Immature natural killer cell (primary cell): ENCODE measurements at regions not wholly inside any gene's neighbourhood (a gene's known extent, or its start where the extent isn't known, plus 50 kb on each side); places are given as distances from the start of the nearest gene placed in this dataset.

Source experiments
- DNase-seq, 3 donors: peaks; one replicate each; pipeline ENCODE4 v3.0.0; 2022; ENCODE audit warnings: mixed read lengths in 1 of 3
- H3K27ac Mint-ChIP-seq, 6 donors: one replicate each; pipeline ENCODE4 v1.8.0; 2020; ENCODE audit warnings: mixed read lengths in 6 of 6, mild to moderate bottlenecking in 5 of 6, inconsistent platforms in 4 of 6, moderate library complexity in 3 of 6
- H3K27me3 Mint-ChIP-seq, 3 donors: one replicate each; pipeline ENCODE4 v1.8.0; 2020 to 2021; ENCODE audit warnings: low read depth in 3 of 3, mild to moderate bottlenecking in 3 of 3, mixed read lengths in 3 of 3, moderate library complexity in 3 of 3, inconsistent platforms in 1 of 3
- H3K36me3 Mint-ChIP-seq, 3 donors: one replicate each; pipeline ENCODE4 v1.8.0; 2020; ENCODE audit warnings: mixed read lengths in 3 of 3, inconsistent platforms in 2 of 3, mild to moderate bottlenecking in 2 of 3
- H3K4me1 Mint-ChIP-seq, 2 donors: one replicate each; pipeline ENCODE4 v1.8.0; 2020; ENCODE audit warnings: inconsistent platforms in 2 of 2, mild to moderate bottlenecking in 2 of 2, mixed read lengths in 2 of 2, moderate library complexity in 1 of 2
- H3K4me3 Mint-ChIP-seq, 5 donors: one replicate each; pipeline ENCODE4 v1.8.0; 2020; ENCODE audit warnings: mild to moderate bottlenecking in 5 of 5, mixed read lengths in 5 of 5, inconsistent platforms in 3 of 5, moderate library complexity in 3 of 5
- H3K9me3 Mint-ChIP-seq, 6 donors: one replicate each; pipeline ENCODE4 v1.8.0; 2020; ENCODE audit warnings: mild to moderate bottlenecking in 6 of 6, mixed read lengths in 6 of 6, inconsistent platforms in 4 of 6, moderate library complexity in 3 of 6

GRCh38 chr15:70437089-70437488, 326.3 kb downstream of the UACA start:
- no peaks in the 10 kb centered on the region for H3K36me3 Mint-ChIP-seq
- H3K4me1 Mint-ChIP-seq: no peaks in the 10 kb centered on the region
- no peak for DNase-seq
- no peak overlapping the region for H3K4me3 Mint-ChIP-seq
- peaks cover 2 to 10% (median 5%) of the 10 kb centered on the region in 3 donors for H3K27me3 Mint-ChIP-seq
- no peak overlapping the region for H3K27ac Mint-ChIP-seq
- H3K9me3 Mint-ChIP-seq: no peaks in the 10 kb centered on the region

- H3K4me3 Mint-ChIP-seq: no peak overlapping the region
- H3K36me3 Mint-ChIP-seq: no peaks in the 10 kb centered on the region
- H3K4me1 Mint-ChIP-seq: no peaks in the 10 kb centered on the region
- DNase-seq: no peak
- no peak overlapping the region for H3K27ac Mint-ChIP-seq
- H3K27me3 Mint-ChIP-seq: peaks cover 2 to 6% (median 5%) of the 10 kb centered on the region in 3 donors
- H3K9me3 Mint-ChIP-seq: no peaks in the 10 kb centered on the region
These were observed 326.9 kb downstream of the UACA start for GRCh38 chr15:70436428-70436827.

- Mint-ChIP-seq H3K9me3 (no peaks in the 10 kb centered on the region), H3K27me3 (peaks cover 2 to 4% (median 2%) of the 10 kb centered on the region in 3 donors), H3K4me1 (no peaks in the 10 kb centered on the region), H3K27ac (no peak overlapping the region), H3K36me3 (no peaks in the 10 kb centered on the region), H3K4me3 (no peak overlapping the region)
- DNase-seq: no peak
These were observed 327.5 kb downstream of the UACA start for GRCh38 chr15:70435872-70436271.

- H3K27me3 Mint-ChIP-seq: peaks cover 2 to 3% (median 2%) of the 10 kb centered on the region in 3 donors
- H3K4me1 Mint-ChIP-seq: no peaks in the 10 kb centered on the region
- H3K27ac Mint-ChIP-seq: no peak overlapping the region
- no peaks in the 10 kb centered on the region for H3K36me3 Mint-ChIP-seq
- no peak overlapping the region for H3K4me3 Mint-ChIP-seq
- H3K9me3 Mint-ChIP-seq: no peaks in the 10 kb centered on the region
- no peak for DNase-seq
These were observed 328.0 kb downstream of the UACA start for GRCh38 chr15:70435369-70435768.

GRCh38 chr15:70433586-70434324, 329.6 kb downstream of the UACA start:
- H3K9me3 Mint-ChIP-seq: peaks cover 0 to 7% (median 0%) of the 10 kb centered on the region in 6 donors
- DNase-seq: no peak
- no peaks in the 10 kb centered on the region for H3K4me1 Mint-ChIP-seq
- no peak overlapping the region for H3K27ac Mint-ChIP-seq
- no peaks in the 10 kb centered on the region for H3K36me3 Mint-ChIP-seq
- H3K27me3 Mint-ChIP-seq: peaks cover 0 to 4% (median 2%) of the 10 kb centered on the region in 3 donors
- no peak overlapping the region for H3K4me3 Mint-ChIP-seq

GRCh38 chr15:70432924-70433495, 330.3 kb downstream of the UACA start:
- H3K27me3 Mint-ChIP-seq: peaks cover 0 to 5% (median 2%) of the 10 kb centered on the region in 3 donors
- DNase-seq: no peak
- peaks cover 0 to 7% (median 0%) of the 10 kb centered on the region in 6 donors for H3K9me3 Mint-ChIP-seq
- no peaks in the 10 kb centered on the region for H3K4me1 Mint-ChIP-seq
- no peak overlapping the region for H3K27ac Mint-ChIP-seq
- H3K4me3 Mint-ChIP-seq: no peak overlapping the region
- no peaks in the 10 kb centered on the region for H3K36me3 Mint-ChIP-seq

- DNase-seq: no peak
- H3K4me3 Mint-ChIP-seq: no peak overlapping the region
- H3K27me3 Mint-ChIP-seq: peaks cover 0 to 5% (median 2%) of the 10 kb centered on the region in 3 donors
- no peak overlapping the region for H3K27ac Mint-ChIP-seq
- peaks cover 0 to 7% (median 0%) of the 10 kb centered on the region in 6 donors for H3K9me3 Mint-ChIP-seq
- no peaks in the 10 kb centered on the region for H3K4me1 Mint-ChIP-seq
- no peaks in the 10 kb centered on the region for H3K36me3 Mint-ChIP-seq
These were observed 331.5 kb downstream of the UACA start for GRCh38 chr15:70431854-70432253.

- Mint-ChIP-seq H3K36me3 (no peaks in the 10 kb centered on the region), H3K27me3 (peaks cover 2 to 7% (median 2%) of the 10 kb centered on the region in 3 donors), H3K4me3 (no peak overlapping the region), H3K4me1 (peaks cover 7 to 8% of the 10 kb centered on the region in 2 donors), H3K27ac (no peak overlapping the region), H3K9me3 (peaks cover 0 to 7% (median 0%) of the 10 kb centered on the region in 6 donors)
- DNase-seq: no peak
These were observed 332.4 kb upstream of the TLE3 start for GRCh38 chr15:70430069-70430468.

- H3K27ac Mint-ChIP-seq: no peak overlapping the region
- peaks cover 0 to 7% (median 0%) of the 10 kb centered on the region in 6 donors for H3K9me3 Mint-ChIP-seq
- H3K4me3 Mint-ChIP-seq: no peak overlapping the region
- DNase-seq: no peak
- H3K36me3 Mint-ChIP-seq: no peaks in the 10 kb centered on the region
- peaks cover 0 to 7% (median 2%) of the 10 kb centered on the region in 3 donors for H3K27me3 Mint-ChIP-seq
- peaks cover 14 to 15% of the 10 kb centered on the region in 2 donors for H3K4me1 Mint-ChIP-seq
These were observed 331.5 kb upstream of the TLE3 start for GRCh38 chr15:70429056-70429722.

- peaks cover 14 to 15% of the 10 kb centered on the region in 2 donors for H3K4me1 Mint-ChIP-seq
- H3K4me3 Mint-ChIP-seq: no peak overlapping the region
- H3K36me3 Mint-ChIP-seq: no peaks in the 10 kb centered on the region
- peaks cover 2 to 7% (median 2%) of the 10 kb centered on the region in 3 donors for H3K27me3 Mint-ChIP-seq
- H3K9me3 Mint-ChIP-seq: peaks cover 0 to 7% (median 0%) of the 10 kb centered on the region in 6 donors
- H3K27ac Mint-ChIP-seq: no peak overlapping the region
- no peak for DNase-seq
These were observed 330.6 kb upstream of the TLE3 start for GRCh38 chr15:70428211-70428822.

GRCh38 chr15:70427167-70428120, 329.7 kb upstream of the TLE3 start:
- Mint-ChIP-seq H3K27me3 (peaks cover 2 to 7% (median 2%) of the 10 kb centered on the region in 3 donors), H3K36me3 (no peaks in the 10 kb centered on the region), H3K4me3 (no peak overlapping the region), H3K9me3 (peaks cover 0 to 7% (median 0%) of the 10 kb centered on the region in 6 donors), H3K4me1 (peaks cover 14 to 15% of the 10 kb centered on the region in 2 donors), H3K27ac (no peak overlapping the region)
- no peak for DNase-seq

- Mint-ChIP-seq H3K36me3 (no peaks in the 10 kb centered on the region), H3K9me3 (peaks cover 0 to 7% (median 0%) of the 10 kb centered on the region in 6 donors), H3K27ac (no peak overlapping the region), H3K4me1 (peaks cover 14 to 15% of the 10 kb centered on the region in 2 donors), H3K4me3 (no peak overlapping the region), H3K27me3 (peaks cover 2 to 11% (median 5%) of the 10 kb centered on the region in 3 donors)
- no peak for DNase-seq
These were observed 328.5 kb upstream of the TLE3 start for GRCh38 chr15:70426096-70426821.
